IPS-15b (cell line): ENCODE measurements at regions not wholly inside any gene's neighbourhood (a gene's known extent, or its start where the extent isn't known, plus 50 kb on each side); places are given as distances from the start of the nearest gene placed in this dataset.

ENCODE experiments used
- H3K27me3 ChIP-seq: one replicate; pipeline ENCODE4 v1.6.1; 2013; ENCODE audit warnings: low read length; ENCODE audit not compliant: control insufficient read depth, insufficient read depth
- H3K36me3 ChIP-seq: one replicate; pipeline ENCODE4 v1.6.1; 2013; ENCODE audit warnings: low read length; ENCODE audit not compliant: control insufficient read depth, insufficient read depth
- H3K4me1 ChIP-seq: one replicate; pipeline ENCODE4 v1.6.1; 2013; ENCODE audit warnings: mild to moderate bottlenecking, low read length; ENCODE audit not compliant: control insufficient read depth, insufficient read depth
- H3K4me3 ChIP-seq: one replicate; pipeline ENCODE4 v1.5.1; 2013; ENCODE audit warnings: low read depth, low read length
- H3K9ac ChIP-seq: one replicate; pipeline ENCODE4 v1.6.1; 2013; ENCODE audit warnings: low read depth, mild to moderate bottlenecking, low read length
- H3K9me3 ChIP-seq: one replicate; pipeline ENCODE4 v1.6.1; 2013; ENCODE audit warnings: mild to moderate bottlenecking, low read length; ENCODE audit not compliant: control insufficient read depth, insufficient read depth

GRCh38 chr13:74316547-74316946, 182.3 kb upstream of the KLF12 start:
- Histone ChIP-seq H3K4me1 (no peaks in the 10 kb centered on the region), H3K36me3 (no peaks in the 10 kb centered on the region), H3K4me3 (no peak overlapping the region), H3K9ac (no peak overlapping the region), H3K27me3 (no peaks in the 10 kb centered on the region), H3K9me3 (no peaks in the 10 kb centered on the region)

- Histone ChIP-seq H3K27me3 (no peaks in the 10 kb centered on the region), H3K36me3 (no peaks in the 10 kb centered on the region), H3K4me3 (no peak overlapping the region), H3K4me1 (peaks cover 6% of the 10 kb centered on the region), H3K9ac (no peak overlapping the region), H3K9me3 (no peaks in the 10 kb centered on the region)
These were observed 172.3 kb upstream of the KLF12 start for GRCh38 chr13:74306496-74306895.

DNA sequence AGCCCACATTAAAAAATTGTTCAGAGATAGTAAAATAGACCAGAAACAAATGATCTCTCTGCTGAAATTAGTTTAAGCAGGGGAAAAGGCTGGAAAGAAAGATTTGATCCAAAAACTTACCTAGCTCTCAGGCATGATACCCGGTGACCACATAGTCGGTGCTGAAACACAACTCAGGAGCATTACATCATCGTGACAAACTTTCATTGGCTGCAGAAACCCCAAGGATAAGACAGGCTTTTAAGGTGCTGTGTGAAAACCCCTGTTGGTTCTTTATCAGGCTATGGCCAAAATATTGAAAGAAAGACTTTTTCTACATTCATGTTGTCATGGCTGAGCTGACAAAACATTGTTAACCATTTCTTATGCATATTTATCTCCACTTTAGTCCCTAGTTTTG, 171.7 kb upstream of the KLF12 start:
- Histone ChIP-seq H3K27me3 (no peaks in the 10 kb centered on the region), H3K4me1 (peaks cover 9% of the 10 kb centered on the region), H3K36me3 (no peaks in the 10 kb centered on the region), H3K9ac (no peak overlapping the region), H3K4me3 (no peak overlapping the region), H3K9me3 (no peaks in the 10 kb centered on the region)

- H3K4me3 ChIP-seq = no peak overlapping the region
- no peak overlapping the region for H3K9ac ChIP-seq
- no peaks in the 10 kb centered on the region for H3K27me3 ChIP-seq
- H3K9me3 ChIP-seq = no peaks in the 10 kb centered on the region
- peaks cover 7% of the 10 kb centered on the region for H3K4me1 ChIP-seq
- no peaks in the 10 kb centered on the region for H3K36me3 ChIP-seq
These were observed 167.2 kb upstream of the KLF12 start for GRCh38 chr13:74301258-74301935.

DNA sequence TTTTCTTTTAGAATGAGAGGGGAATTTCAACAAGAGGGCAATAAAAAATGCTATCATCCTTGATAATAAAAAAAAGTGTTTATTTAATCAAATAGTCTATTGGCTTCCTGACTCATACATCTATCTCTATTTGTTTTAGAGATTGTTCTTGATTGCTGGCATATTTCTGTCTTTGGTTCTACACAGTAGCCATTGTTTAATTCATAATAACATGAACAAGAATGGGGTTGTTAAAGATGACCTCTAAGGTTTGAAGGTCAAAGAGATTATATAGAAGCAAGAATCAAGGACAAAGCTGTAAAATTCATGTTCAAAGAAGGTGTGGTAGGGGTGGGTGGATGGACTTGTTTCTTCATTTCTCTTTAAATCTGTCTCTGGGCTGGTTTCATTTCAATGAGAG, 166.0 kb upstream of the KLF12 start:
- Histone ChIP-seq H3K27me3 (no peaks in the 10 kb centered on the region), H3K4me1 (peaks cover 4% of the 10 kb centered on the region), H3K9ac (no peak overlapping the region), H3K36me3 (no peaks in the 10 kb centered on the region), H3K4me3 (no peak overlapping the region), H3K9me3 (no peaks in the 10 kb centered on the region)

- Histone ChIP-seq H3K9ac (no peak overlapping the region), H3K27me3 (no peaks in the 10 kb centered on the region), H3K36me3 (no peaks in the 10 kb centered on the region), H3K4me1 (peaks cover 4% of the 10 kb centered on the region), H3K4me3 (no peak overlapping the region), H3K9me3 (no peaks in the 10 kb centered on the region)
These were observed 165.5 kb upstream of the KLF12 start for GRCh38 chr13:74299721-74300120.

GRCh38 chr13:74298923-74299322, 164.7 kb upstream of the KLF12 start:
- H3K36me3 ChIP-seq = no peaks in the 10 kb centered on the region
- no peak overlapping the region for H3K9ac ChIP-seq
- H3K27me3 ChIP-seq = no peaks in the 10 kb centered on the region
- no peak overlapping the region for H3K4me3 ChIP-seq
- H3K4me1 ChIP-seq = peaks cover 4% of the 10 kb centered on the region
- no peaks in the 10 kb centered on the region for H3K9me3 ChIP-seq

DNA sequence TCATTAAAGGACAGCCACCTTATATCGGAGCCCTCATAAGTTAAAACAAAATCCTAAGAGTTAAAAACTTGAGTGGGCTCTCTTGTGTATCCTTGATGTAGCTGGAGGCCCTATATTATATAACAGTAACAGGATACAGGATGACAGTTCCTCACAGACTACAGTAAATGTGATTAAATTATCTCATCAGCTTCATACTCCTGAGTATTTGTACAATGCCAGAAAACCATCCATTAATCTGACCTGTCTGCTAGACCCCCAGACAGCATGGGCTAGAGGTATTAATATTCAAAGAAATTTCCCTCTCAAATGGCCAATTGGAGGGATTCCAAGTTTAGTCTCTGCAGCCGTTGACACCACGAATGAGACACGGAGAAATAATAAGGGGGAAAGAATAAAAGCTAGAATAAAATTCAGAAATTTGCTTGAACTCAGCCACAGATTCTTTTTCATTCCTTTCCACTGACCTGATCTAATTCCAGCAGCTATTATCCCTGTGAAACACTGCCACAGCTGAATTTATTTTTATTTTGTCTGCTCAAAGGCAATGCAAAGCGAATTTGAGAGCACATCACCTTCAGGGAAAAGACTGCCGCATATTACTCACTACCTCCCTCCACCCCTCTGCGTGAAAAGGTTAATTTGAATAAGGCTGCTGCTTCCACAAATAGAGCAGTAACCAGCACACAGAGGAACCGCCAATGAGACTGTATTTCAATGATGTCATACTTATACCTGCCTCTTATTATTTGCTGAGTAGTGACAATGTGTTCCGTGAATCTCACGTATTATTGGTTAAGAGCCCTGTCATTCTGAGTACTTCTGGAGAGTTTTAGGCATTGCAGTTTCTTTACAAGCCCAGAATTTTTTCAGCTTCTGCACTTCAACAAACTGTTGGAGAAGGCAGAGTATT, 155.9 kb upstream of the KLF12 start:
- no peak overlapping the region for H3K9ac ChIP-seq
- no peaks in the 10 kb centered on the region for H3K27me3 ChIP-seq
- H3K36me3 ChIP-seq = no peaks in the 10 kb centered on the region
- no peaks in the 10 kb centered on the region for H3K9me3 ChIP-seq
- no peak overlapping the region for H3K4me3 ChIP-seq
- H3K4me1 ChIP-seq = peaks cover 21% of the 10 kb centered on the region

DNA sequence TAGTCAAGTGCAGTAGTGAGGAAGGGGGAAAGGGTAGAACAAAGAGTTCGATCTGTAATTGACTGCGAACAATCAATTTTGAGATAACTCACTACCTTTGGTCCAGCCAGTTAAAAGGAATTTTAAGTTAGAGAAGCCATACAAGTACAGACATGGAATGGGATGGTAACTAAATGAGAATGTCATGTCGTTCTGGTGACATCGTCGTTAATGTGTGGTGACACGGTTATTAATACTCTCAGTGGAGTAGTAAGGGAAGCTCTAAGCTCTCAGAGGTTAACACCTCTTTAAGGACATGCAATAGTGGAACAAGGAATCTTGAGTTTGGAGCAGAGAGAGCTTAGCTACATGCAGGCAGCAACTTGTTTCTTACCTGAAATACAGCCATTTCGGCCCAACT, 154.9 kb upstream of the KLF12 start:
- Histone ChIP-seq H3K4me1 (peaks cover 21% of the 10 kb centered on the region), H3K9ac (no peak overlapping the region), H3K27me3 (no peaks in the 10 kb centered on the region), H3K4me3 (no peak overlapping the region), H3K9me3 (no peaks in the 10 kb centered on the region), H3K36me3 (no peaks in the 10 kb centered on the region)

DNA sequence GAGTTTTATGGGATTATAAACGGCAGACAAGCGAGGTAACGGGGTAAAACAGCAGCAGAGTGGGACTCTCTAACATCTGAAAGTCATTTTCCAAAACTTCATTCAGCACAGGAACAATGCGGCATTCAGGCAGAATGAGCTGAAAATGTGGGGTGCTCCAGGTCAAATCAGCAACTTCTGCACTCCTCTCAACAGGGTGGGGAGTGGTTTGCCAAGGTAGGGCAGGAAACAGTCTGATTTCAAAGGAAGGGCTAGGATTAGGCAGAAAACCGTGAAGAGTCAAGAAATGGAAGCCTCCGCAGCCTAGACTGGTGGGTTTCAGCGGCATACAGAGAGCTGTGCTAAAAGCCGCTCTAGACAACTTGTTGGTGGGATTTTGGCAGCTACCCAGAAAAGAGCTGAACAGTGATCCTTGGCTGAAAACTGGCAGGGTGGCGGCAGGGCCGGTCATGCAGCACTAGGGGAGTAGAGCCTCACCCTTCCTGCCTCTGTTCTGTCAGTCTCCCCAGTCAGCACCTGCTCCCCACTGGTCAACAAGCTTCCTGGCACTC, 154.2 kb upstream of the KLF12 start:
- no peak overlapping the region for H3K4me3 ChIP-seq
- H3K4me1 ChIP-seq = peaks cover 21% of the 10 kb centered on the region
- no peaks in the 10 kb centered on the region for H3K9me3 ChIP-seq
- H3K27me3 ChIP-seq = no peaks in the 10 kb centered on the region
- no peak overlapping the region for H3K9ac ChIP-seq
- H3K36me3 ChIP-seq = no peaks in the 10 kb centered on the region

GRCh38 chr13:74287724-74288169, 153.5 kb upstream of the KLF12 start:
- Histone ChIP-seq H3K4me3 (peak overlapping the region; percentile 10), H3K9ac (no peak overlapping the region), H3K36me3 (no peaks in the 10 kb centered on the region), H3K27me3 (no peaks in the 10 kb centered on the region), H3K4me1 (peaks cover 21% of the 10 kb centered on the region), H3K9me3 (no peaks in the 10 kb centered on the region)
